Gastroesophageal sphincter (tissue), 3 donors: ENCODE measurements at regions not wholly inside any gene's neighbourhood (a gene's known extent, or its start where the extent isn't known, plus 50 kb on each side); places are given as distances from the start of the nearest gene placed in this dataset.

ENCODE experiments used
- POLR2A ChIP-seq, 2 donors: fragments of 450-650 bp; IDR thresholded peaks; one replicate each; pipeline ENCODE4 v1.6.1; 2017; ENCODE audit warnings: antibody characterized with exemption in 2 of 2, mild to moderate bottlenecking in 2 of 2, moderate library complexity in 1 of 2
- TF ChIP-seq, protein P1 (sequence below), 4 experiments: fragments of 200-600 bp in 2 of 4; fragments of 450-650 bp in 2 of 4; sonication (generic) in 1 of 4; IDR thresholded peaks; one replicate each; pipeline ENCODE4 v1.5.1; 2017 to 2019; ENCODE audit warnings: antibody characterized with exemption in 4 of 4, mild to moderate bottlenecking in 2 of 4, moderate library complexity in 2 of 4

DNA sequence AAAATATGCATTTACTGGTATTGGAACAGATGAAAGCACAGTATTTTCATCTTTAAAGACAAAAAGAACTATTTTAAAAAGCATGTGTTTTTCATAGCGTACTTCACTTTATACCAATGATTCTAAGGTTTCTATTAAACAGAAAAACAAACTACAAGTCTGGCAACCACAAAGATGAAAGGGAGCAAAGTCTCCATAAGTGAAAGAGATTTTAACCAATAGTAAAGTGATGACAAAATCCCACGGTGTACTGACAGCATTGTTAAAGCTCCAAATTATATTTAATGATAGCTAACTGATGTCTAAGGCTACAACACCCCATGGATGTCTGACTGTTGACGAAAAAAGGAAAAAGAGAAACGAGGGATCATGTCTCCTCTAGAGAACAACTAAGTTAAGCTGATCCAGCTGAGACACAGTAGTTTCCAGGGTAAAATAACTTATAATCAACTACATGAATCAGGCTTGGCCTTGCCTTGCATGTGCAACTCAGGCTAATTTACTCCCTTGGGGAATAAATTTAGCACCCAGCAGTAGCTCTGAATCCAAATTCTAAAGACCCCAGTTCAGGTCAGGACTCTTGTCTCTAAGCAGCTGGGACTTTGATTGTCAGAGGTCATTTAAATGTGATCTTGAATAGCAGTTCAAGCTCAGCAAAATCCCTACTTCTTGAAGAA lies 56.0 kb upstream of the TAB2 start:
- TF ChIP-seq, protein P1, sequence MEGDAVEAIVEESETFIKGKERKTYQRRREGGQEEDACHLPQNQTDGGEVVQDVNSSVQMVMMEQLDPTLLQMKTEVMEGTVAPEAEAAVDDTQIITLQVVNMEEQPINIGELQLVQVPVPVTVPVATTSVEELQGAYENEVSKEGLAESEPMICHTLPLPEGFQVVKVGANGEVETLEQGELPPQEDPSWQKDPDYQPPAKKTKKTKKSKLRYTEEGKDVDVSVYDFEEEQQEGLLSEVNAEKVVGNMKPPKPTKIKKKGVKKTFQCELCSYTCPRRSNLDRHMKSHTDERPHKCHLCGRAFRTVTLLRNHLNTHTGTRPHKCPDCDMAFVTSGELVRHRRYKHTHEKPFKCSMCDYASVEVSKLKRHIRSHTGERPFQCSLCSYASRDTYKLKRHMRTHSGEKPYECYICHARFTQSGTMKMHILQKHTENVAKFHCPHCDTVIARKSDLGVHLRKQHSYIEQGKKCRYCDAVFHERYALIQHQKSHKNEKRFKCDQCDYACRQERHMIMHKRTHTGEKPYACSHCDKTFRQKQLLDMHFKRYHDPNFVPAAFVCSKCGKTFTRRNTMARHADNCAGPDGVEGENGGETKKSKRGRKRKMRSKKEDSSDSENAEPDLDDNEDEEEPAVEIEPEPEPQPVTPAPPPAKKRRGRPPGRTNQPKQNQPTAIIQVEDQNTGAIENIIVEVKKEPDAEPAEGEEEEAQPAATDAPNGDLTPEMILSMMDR (IDR thresholded peaks at IDR 0.05): no peak
- TF ChIP-seq POLR2A (IDR thresholded peaks at IDR 0.05): no peak
